Stimulated activated CD8-positive, alpha-beta memory T cell treated with anti-CD3 and anti-CD28 coated beads, Interleukin-15, amount 100 ng/mL, for 48 hours (primary cell): ENCODE measurements at regions not wholly inside any gene's neighbourhood (a gene's known extent, or its start where the extent isn't known, plus 50 kb on each side); places are given as distances from the start of the nearest gene placed in this dataset.

Experiments used
- DNase-seq, 2 donors: peaks; one replicate each; pipeline ENCODE4 v3.0.0-alpha.2; 2020; ENCODE audit warnings: low read depth in 2 of 2

DNA sequence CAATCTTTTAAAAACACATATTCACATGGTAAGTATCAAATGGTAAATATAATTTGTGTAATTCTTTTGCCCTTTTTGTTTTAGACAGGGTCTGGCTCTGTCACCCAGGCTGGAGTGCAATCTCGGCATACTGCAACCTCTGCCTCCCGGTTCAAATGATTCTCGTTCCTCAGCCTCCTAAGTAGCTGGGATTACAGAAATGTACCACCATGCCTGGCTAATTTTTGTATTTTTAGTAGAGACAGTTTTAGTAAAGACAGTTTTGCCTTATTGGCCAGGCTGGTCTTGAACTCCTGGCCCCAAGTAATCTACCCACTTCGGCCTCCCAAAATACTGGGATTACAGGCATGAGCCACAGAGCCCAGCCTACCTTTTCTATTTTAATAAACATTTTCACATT lies 182.2 kb downstream of the MYCN start:
- DNase-seq: no peak

GRCh38 chr2:16121986-16122390 lies 181.6 kb downstream of the MYCN start:
- DNase-seq: no peak

DNA sequence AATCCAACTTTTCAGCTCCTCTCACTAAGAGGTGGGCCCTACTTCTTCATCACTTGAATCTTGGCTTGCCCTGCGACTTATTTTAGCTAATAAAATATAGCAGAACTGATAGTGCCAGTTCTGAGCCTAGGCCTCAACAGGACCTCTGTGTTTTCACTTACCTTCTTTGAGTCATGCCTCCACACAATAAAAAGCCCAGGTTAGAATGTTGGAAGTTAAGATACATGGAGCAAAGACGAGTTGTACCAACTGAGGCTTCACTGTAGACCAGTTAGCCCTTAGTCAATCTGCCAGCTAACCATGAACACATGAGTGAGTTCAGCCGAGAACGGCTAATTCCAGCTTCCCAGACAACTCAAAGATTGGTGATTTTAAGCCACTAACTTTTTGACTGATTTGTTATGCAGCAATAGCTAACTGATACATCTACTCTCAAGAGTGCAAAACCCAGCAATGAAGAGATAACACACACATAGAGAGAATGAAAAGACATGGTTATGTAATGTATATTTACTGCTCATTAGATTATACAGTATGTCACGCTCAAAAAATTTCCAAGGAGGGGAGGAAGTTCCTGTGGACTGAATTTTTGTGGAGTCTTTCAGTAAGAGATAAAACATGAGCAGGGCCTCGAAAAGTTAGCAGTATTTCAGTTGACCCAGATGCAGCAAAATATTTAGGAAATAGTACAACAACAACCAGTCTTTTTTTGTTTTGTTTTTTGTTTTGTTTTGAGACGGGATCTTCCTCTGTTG lies 181.1 kb downstream of the MYCN start:
- no peak for DNase-seq

GRCh38 chr2:16120591-16121180 lies 180.3 kb downstream of the MYCN start:
- DNase-seq: no peak

DNA sequence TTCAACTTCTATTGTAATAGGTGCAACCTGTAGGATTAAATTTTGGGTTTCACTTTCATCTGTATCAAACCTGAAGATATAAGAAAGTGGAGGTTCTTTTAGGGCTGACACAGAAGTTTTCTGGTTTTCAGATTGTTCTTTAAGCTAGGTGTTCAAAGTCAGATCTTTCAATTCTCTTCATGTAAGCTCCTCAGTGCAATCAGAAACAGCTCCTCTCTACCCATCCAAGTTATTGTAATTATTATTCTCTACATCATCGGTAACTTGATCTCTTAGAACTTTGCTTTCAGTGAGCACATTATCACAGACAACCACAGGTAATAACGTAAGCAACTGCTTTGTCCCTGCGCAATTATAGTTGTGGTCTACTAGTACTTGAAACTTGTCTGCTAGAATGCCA lies 179.4 kb downstream of the MYCN start:
- DNase-seq: no peak

- no peak for DNase-seq
These were observed 178.6 kb downstream of the MYCN start for GRCh38 chr2:16118611-16119590.

GRCh38 chr2:16117791-16118610 lies 177.7 kb downstream of the MYCN start:
- DNase-seq: no peak

- no peak for DNase-seq
These were observed 176.8 kb downstream of the MYCN start for GRCh38 chr2:16117021-16117700.

- no peak for DNase-seq
These were observed 175.8 kb downstream of the MYCN start for GRCh38 chr2:16115881-16116830.

DNA sequence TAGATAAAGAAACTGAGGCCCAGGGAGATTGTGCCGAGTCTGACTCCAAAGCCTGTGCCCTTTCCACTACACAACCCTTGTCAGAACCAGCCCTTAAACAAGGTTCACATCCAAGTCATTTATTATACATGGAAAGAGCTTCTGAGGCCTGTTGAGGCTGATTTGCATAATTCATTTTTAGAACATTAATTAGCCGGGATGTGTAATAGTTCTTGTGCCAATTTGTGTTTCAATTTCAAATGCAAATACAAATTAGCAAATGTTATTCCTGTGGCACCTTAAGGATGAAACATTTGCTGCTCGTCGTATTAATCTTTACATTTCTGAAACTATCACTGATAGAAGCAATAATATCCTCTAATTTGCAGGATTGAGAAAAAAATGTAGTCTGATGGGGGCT lies 174.9 kb downstream of the MYCN start:
- no peak for DNase-seq

GRCh38 chr2:16114836-16115235 lies 174.5 kb downstream of the MYCN start:
- DNase-seq: no peak

GRCh38 chr2:16114070-16114469 lies 173.7 kb downstream of the MYCN start:
- no peak for DNase-seq

DNA sequence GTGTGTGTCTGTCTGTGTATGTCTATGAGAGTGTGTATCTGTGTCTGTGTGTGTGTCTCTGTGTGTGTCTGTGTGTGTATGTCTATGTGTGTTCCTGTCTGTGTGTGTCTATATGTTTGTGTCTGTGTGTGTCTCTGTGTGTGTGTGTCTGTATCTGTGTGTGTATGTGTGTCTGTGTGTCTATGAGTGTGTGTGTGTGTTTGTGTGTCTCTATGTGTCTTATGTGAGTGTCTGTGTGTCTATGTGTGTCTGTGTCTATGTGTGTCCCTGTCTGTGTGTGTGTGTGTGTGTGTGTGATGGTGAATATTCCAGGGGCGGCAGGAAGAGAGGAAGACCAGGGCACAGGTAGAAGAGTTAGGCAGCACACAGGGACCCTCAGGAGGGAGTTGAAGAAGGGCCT lies 173.2 kb downstream of the MYCN start:
- no peak for DNase-seq

DNA sequence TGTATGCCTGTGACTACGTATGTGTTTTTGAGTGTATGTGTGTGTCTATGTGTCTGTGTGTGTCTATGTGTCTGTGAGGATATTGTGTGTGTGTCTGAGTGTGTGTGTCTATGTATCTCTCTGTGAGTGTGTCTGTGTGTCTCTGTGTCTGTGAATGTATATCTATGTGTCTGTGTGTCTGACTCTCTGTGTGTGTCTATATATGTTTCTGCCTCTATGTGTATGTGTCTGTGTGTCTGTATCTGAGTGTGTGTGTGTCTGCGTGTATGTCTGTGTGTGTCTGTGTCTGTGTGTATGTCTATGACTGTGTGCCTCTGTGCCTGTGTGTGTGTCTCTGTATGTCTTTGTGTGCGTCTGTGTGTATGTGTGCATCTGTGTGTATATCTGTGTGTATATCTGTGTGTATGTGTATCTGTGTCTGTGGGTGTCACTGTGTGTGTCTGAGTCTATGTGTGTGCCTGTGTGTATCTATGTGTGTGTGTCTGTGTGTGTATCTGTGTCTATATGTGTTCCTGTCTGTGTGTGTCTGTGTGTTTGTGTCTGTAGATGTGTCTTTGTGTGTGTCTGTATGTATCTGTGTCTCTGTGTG lies 172.7 kb downstream of the MYCN start:
- DNase-seq: no peak

GRCh38 chr2:16112251-16112971 lies 172.1 kb downstream of the MYCN start:
- DNase-seq: no peak

GRCh38 chr2:16111838-16112210 lies 171.5 kb downstream of the MYCN start:
- DNase-seq: no peak

GRCh38 chr2:16109821-16110310 lies 169.5 kb downstream of the MYCN start:
- no peak for DNase-seq

GRCh38 chr2:16109368-16109820 lies 169.0 kb downstream of the MYCN start:
- no peak for DNase-seq

- DNase-seq: no peak
These were observed 166.9 kb downstream of the MYCN start for GRCh38 chr2:16107246-16107645.
